ENCODE measurements at regions not wholly inside any gene's neighbourhood (a gene's known extent, or its start where the extent isn't known, plus 50 kb on each side); places are given as distances from the start of the nearest gene placed in this dataset.
"Not testable (repeated sequence)": the region's sequence is repeated elsewhere in the genome, so short reads cannot be mapped to it uniquely, and the experiment has no call there.

DNA sequence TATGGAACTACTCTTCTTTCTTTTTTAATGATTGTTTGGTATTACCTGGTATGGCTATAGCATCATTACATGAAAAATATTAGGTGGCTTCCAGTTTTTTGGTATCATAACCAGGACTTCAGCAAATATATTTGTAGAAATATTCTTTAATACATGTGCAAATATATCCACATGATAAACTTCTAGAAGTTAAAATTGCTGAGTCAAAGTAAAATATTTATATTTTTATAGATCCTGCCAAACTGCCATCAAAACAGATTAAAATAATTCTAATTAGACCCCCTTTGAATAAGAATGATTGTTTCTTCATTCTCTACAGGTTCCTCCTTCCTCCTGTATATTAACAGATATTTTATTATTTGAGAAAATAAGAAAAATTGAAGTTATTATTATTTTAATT lies 708.5 kb upstream of the INTU start:
- Histone ChIP-seq H3K36me3 (no peaks in the 10 kb centered on the region), H3K27ac (no peak overlapping the region), H3K4me1 (no peaks in the 10 kb centered on the region), H3K27me3 (no peaks in the 10 kb centered on the region), H3K4me3 (no peak overlapping the region), H3K9me3 (no peaks in the 10 kb centered on the region)
- intact Hi-C loops (cut with DNase I): no loop called here
- DNase-seq (ENCODE audit: extremely low spot score in 2 of 2): no peak
- TF ChIP-seq, protein P1, sequence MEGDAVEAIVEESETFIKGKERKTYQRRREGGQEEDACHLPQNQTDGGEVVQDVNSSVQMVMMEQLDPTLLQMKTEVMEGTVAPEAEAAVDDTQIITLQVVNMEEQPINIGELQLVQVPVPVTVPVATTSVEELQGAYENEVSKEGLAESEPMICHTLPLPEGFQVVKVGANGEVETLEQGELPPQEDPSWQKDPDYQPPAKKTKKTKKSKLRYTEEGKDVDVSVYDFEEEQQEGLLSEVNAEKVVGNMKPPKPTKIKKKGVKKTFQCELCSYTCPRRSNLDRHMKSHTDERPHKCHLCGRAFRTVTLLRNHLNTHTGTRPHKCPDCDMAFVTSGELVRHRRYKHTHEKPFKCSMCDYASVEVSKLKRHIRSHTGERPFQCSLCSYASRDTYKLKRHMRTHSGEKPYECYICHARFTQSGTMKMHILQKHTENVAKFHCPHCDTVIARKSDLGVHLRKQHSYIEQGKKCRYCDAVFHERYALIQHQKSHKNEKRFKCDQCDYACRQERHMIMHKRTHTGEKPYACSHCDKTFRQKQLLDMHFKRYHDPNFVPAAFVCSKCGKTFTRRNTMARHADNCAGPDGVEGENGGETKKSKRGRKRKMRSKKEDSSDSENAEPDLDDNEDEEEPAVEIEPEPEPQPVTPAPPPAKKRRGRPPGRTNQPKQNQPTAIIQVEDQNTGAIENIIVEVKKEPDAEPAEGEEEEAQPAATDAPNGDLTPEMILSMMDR (IDR thresholded peaks at IDR 0.05): no peak
- TF ChIP-seq POLR2AphosphoS5 (IDR thresholded peaks at IDR 0.05; ENCODE audit: insufficient read depth in 1 of 2, low read depth in 1 of 2): no peak
- TF ChIP-seq POLR2A (IDR thresholded peaks at IDR 0.05): no peak

- intact Hi-C loops (cut with DNase I); H3K4me1 ChIP-seq; H3K9me3 ChIP-seq; H3K27ac ChIP-seq; H3K27me3 ChIP-seq; H3K36me3 ChIP-seq; H3K4me3 ChIP-seq; DNase-seq (ENCODE audit: extremely low spot score in 2 of 2): not testable (repeated sequence)
Measured at GRCh38 chr4:126930059-126930458, 702.7 kb upstream of the INTU start.

- DNase-seq (ENCODE audit: extremely low spot score in 2 of 2): no peak
- Histone ChIP-seq H3K27me3 (no peaks in the 10 kb centered on the region), H3K27ac (no peak overlapping the region), H3K36me3 (no peaks in the 10 kb centered on the region), H3K9me3 (no peaks in the 10 kb centered on the region), H3K4me1 (no peaks in the 10 kb centered on the region), H3K4me3 (no peak overlapping the region)
- TF ChIP-seq POLR2AphosphoS5 (IDR thresholded peaks at IDR 0.05; ENCODE audit: insufficient read depth in 1 of 2, low read depth in 1 of 2) (no peak), POLR2A (IDR thresholded peaks at IDR 0.05) (no peak)
- TF ChIP-seq, protein P1 (IDR thresholded peaks at IDR 0.05): no peak
- intact Hi-C loops (cut with DNase I): no loop called here
Measured at GRCh38 chr4:126935801-126936200, 697.0 kb upstream of the INTU start.

DNA sequence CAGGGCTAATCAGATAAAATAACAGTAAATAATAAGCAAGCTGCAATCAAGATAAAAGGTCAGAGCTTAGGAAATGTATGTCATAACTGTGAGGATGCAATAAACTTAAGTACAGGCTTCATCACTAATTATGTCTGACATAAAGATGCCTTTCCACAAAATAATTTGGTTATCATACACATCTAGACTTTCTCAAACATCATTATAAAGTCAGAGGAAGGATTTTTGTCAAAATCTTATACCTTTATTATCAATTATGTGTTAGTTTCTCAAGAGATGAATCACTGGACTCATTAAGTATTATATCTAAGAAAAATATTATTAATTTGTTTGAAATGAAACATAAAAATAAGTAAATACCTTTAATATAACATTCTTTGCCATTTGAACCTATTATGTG lies 695.4 kb upstream of the INTU start:
- H3K27ac ChIP-seq: no peak overlapping the region
- H3K27me3 ChIP-seq: no peaks in the 10 kb centered on the region
- H3K36me3 ChIP-seq: no peaks in the 10 kb centered on the region
- TF ChIP-seq POLR2AphosphoS5 (IDR thresholded peaks at IDR 0.05; ENCODE audit: insufficient read depth in 1 of 2, low read depth in 1 of 2) (no peak), POLR2A (IDR thresholded peaks at IDR 0.05) (no peak)
- TF ChIP-seq, protein P1 (IDR thresholded peaks at IDR 0.05): no peak
- no peaks in the 10 kb centered on the region for H3K9me3 ChIP-seq
- DNase-seq (ENCODE audit: extremely low spot score in 2 of 2): no peak
- no peak overlapping the region for H3K4me3 ChIP-seq
- intact Hi-C loops (cut with DNase I): no loop called here
- no peaks in the 10 kb centered on the region for H3K4me1 ChIP-seq

- TF ChIP-seq, protein P1 (IDR thresholded peaks at IDR 0.05): no peak
- TF ChIP-seq POLR2A (IDR thresholded peaks at IDR 0.05): no peak
- no peak for TF ChIP-seq POLR2AphosphoS5 (IDR thresholded peaks at IDR 0.05; ENCODE audit: insufficient read depth in 1 of 2, low read depth in 1 of 2)
- intact Hi-C loops (cut with DNase I): no loop called here
- no peaks in the 10 kb centered on the region for H3K4me1 ChIP-seq
Measured at GRCh38 chr4:126937846-126938422, 694.8 kb upstream of the INTU start.

More at GRCh38 chr4:126937846-126938422, 694.8 kb upstream of the INTU start:
- H3K4me3 ChIP-seq: no peak overlapping the region
- H3K9me3 ChIP-seq: no peaks in the 10 kb centered on the region
- no peak for DNase-seq (ENCODE audit: extremely low spot score in 2 of 2)
- no peaks in the 10 kb centered on the region for H3K36me3 ChIP-seq
- no peak overlapping the region for H3K27ac ChIP-seq
- H3K27me3 ChIP-seq: no peaks in the 10 kb centered on the region
